ENCODE measurements at regions not wholly inside any gene's neighbourhood (a gene's known extent, or its start where the extent isn't known, plus 50 kb on each side); places are given as distances from the start of the nearest gene placed in this dataset.
"Not testable (repeated sequence)": the region's sequence is repeated elsewhere in the genome, so short reads cannot be mapped to it uniquely, and the experiment has no call there.

DNA sequence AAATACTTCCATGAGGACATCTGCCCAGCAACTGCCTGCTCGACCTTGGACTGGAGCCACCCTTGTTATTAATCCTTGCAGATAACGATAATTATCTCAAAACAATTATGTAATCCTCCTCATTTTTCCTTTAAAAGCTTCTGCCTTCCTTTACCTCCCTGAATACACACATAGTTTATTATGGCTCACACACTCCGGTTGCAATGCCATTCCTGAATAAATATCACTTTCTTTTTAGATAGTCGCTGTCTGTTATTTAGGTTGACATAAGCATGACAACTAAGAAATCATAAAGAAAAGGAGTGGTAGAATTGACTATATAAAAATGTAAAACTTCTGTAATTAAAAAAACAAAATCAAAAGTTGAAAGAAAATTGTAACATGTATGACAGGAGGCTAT is 64.8 kb downstream of the B4GALT7 start:
- DNase-seq = not testable (repeated sequence)

DNA sequence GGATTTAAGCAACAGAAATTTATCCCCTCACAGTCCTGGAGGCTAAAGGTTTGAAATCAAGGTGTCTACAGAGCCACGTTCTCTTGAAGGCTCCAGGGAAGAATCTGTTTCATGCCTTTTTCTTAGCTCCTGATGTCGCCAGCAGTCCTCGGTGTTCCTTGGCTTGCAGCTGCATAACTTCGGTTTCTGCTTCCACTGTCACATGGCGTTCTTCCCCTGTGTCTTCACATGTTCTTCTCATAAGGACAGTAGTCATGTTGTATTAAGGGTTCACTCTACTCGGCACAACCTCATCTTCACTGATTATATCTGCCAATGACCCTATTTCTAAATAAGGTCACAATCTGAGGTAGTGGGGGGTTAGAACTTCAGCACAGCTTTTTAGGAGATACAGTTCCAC is 65.2 kb downstream of the B4GALT7 start:
- not testable (repeated sequence) for DNase-seq

DNA sequence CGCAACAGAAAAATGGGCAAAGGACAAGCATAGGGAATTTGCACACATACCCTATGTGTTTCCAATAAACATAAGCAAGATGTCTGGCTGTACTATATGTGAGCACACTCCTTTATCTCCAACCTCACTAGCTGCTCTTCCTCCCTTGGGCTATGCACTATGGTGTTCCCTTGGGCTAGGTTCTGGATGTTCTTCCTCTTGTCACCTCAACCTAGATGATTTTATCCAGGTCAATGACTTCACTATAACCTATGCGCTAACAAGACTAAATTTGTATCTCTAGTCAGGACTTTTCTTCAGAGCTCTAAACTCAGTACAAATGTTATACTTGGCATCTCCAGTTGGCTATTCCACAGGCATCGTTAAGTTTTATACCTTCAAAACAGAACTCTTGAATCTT is 66.0 kb downstream of the B4GALT7 start:
- DNase-seq = not testable (repeated sequence)

DNA sequence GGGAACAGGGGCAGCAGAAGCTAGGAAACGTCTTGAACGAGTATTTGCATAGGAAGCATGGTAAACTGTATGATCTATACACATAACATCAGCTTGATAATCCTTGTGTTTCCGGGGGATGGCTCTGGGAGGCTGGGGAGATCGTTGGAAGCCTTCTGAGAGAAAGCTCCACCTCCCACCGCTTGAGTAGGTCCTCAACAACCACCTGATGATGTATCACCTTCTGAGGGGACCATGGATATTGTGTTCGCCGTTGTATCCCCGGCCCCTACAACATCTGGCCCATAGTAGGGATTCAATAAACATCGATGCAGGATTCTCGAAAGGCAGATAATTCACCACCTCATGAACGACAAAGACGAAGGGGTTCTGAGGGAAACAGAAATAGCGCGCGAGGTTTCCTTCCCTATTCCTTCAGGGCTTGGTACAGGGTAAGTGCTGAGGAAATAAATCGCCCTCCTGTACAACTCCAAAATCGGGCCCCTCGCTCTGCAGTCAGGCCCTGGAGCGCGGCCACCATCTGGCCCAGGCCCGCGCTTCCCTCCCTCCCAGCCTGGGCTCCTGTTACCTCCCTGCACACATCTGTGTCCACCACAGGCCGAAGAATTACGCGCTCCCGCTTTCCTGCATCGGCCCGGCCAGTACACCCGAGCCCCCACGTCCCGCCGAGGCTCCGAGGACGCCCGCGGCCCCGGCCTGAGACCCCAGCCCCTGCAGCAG is 71.3 kb downstream of the B4GALT7 start:
- DNase-seq = not testable (repeated sequence)

DNA sequence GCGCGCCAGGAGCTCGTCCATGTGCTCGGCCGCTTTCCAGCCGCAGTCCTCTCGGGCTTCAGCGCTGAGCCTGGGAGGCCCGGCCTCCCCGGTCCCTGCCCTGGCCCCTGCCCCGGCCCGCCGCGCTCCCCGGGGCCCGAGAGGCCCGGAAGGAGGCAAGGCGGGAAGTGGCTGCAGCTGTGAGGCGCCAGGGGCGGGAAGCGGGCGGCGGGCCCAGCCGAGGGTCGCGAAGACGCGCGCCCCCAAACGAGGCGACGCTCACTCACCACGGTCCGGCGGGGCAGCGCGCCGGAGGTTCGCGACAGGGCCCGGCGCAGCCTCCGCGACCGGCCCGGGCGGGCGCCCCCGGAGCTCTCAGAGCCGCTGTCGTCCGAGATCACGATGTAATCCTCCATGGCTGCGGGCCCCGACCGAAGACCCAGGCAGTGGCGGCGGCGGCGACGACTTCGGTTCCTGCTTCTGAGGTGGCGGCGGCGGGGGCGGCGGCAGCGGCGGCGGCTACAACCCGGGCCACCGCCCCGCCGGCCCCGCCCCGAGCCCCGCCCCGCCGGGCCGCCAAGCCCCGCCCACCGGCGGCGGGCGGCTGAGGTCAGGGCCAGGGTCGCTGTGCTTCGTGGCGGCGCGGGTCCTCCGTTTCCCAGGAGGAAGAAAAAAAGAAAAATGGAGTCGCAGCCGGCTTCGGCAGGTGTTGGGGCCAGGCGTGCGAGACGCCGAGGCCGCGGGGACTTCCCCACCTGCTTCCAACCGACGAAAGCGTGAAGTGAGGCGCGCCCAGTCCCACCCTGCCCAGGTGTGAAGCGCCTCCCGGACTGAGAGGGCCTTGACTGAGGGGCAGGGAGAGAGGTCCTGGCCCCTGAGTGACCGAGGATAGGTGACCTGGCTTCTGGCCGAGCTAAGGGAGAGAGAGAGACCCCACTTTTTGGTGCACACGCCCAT is 72.1 kb downstream of the B4GALT7 start:
- peak; percentile 14 for DNase-seq
